ENCODE measurements at regions not wholly inside any gene's neighbourhood (a gene's known extent, or its start where the extent isn't known, plus 50 kb on each side); places are given as distances from the start of the nearest gene placed in this dataset.

DNA sequence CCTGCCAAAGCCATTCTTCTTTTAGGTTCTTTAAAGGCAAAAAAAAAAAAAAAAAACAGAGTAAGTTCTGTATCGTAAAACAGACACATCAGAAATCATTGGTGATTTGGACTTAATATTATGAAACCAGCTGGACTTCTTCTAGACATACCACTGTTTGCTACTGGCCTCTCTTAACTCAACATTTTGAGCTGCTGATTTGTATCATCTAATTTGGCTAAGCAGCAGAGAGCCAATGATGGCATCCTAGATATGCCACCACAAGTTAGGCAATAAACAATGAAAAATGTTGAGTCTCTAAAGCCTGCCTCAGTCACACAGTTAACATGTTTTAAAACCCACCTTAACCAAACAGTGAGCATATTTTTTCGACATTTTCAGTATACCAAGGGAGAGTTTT lies 1034.3 kb upstream of the NXPH2 start:
- H3K4me3 ChIP-seq (ENCODE audit: control extremely low read depth in 1 of 5, extremely low read depth in 1 of 5, insufficient read depth in 1 of 5, low read depth in 2 of 5, low read length in 4 of 5), result no peak overlapping the region
- no peak overlapping the region for H3K4me2 ChIP-seq (replicated peaks; ENCODE audit: low read depth, low read length, poor library complexity, severe bottlenecking)
- POLR2A ChIA-PET, result no interaction called here

DNA sequence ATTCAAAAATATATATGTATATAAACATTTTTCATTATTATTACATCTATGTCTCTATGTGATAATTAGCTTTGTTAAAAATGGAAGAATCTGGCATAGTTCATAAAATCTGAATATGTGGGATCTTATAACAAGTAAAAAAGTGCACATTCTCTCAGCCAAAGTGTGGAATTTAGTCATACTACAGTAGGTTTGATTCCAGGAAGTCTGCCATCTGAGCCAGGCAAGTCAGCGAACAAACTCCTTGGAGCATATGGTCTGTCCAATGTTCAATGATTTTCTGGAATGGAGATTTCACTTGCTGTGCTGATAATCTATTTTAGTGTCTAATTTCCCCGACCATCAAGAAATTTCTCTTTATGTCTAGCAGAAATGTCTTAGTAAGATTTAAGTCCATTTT lies 1033.2 kb upstream of the NXPH2 start:
- Histone ChIP-seq H3K9me3 (ENCODE audit: control extremely low read depth in 1 of 3, control insufficient read depth in 2 of 3, insufficient read depth in 1 of 3, low read length in 2 of 3) (no peaks in the 10 kb centered on the region), H3K4me3 (ENCODE audit: control extremely low read depth in 1 of 5, extremely low read depth in 1 of 5, insufficient read depth in 1 of 5, low read depth in 2 of 5, low read length in 4 of 5) (no peak overlapping the region), H3K27ac (ENCODE audit: low read length in 2 of 2) (no peak overlapping the region), H2AFZ (ENCODE audit: insufficient read depth, low read depth, low read length, poor library complexity, severe bottlenecking) (no peak overlapping the region), H4K20me1 (ENCODE audit: control insufficient read depth, insufficient read depth, low read length, poor library complexity, severe bottlenecking) (no peaks in the 10 kb centered on the region), H3K4me1 (ENCODE audit: control insufficient read depth in 2 of 2, insufficient read depth in 2 of 2, low read length in 2 of 2) (no peaks in the 10 kb centered on the region), H3K4me2 (replicated peaks; ENCODE audit: low read depth, low read length, poor library complexity, severe bottlenecking) (no peak overlapping the region), H3K9ac (ENCODE audit: low read length) (no peak overlapping the region), H3K36me3 (replicated peaks in 1 of 2; ENCODE audit: control extremely low read depth in 1 of 2, control insufficient read depth in 1 of 2, extremely low read depth in 1 of 2, insufficient read depth in 2 of 2, low read length in 1 of 2) (no peaks in the 10 kb centered on the region), H3K79me2 (ENCODE audit: control insufficient read depth, insufficient read depth, low read length) (no peaks in the 10 kb centered on the region), H3K27me3 (replicated peaks in 1 of 4; ENCODE audit: control extremely low read depth in 1 of 4, control insufficient read depth in 3 of 4, insufficient read depth in 4 of 4, low read length in 3 of 4) (no peaks in the 10 kb centered on the region)
- DNase-seq (no peak), ATAC-seq (ENCODE audit: low read depth) (no peak)
- ChIA-PET POLR2A (no interaction called here), CTCF (interaction anchor here (0.7 kb wide), 1 partner anchor 226 kb away, joined by 4 read pairs; no protein-coding TSS in a partner anchor)
- no peak for TF ChIP-seq EZH2 (IDR thresholded peaks at IDR 0.05; ENCODE audit: borderline replicate concordance, insufficient read depth, low read depth, low read length, poor library complexity, severe bottlenecking)
- TF ChIP-seq, protein P1, sequence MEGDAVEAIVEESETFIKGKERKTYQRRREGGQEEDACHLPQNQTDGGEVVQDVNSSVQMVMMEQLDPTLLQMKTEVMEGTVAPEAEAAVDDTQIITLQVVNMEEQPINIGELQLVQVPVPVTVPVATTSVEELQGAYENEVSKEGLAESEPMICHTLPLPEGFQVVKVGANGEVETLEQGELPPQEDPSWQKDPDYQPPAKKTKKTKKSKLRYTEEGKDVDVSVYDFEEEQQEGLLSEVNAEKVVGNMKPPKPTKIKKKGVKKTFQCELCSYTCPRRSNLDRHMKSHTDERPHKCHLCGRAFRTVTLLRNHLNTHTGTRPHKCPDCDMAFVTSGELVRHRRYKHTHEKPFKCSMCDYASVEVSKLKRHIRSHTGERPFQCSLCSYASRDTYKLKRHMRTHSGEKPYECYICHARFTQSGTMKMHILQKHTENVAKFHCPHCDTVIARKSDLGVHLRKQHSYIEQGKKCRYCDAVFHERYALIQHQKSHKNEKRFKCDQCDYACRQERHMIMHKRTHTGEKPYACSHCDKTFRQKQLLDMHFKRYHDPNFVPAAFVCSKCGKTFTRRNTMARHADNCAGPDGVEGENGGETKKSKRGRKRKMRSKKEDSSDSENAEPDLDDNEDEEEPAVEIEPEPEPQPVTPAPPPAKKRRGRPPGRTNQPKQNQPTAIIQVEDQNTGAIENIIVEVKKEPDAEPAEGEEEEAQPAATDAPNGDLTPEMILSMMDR (IDR thresholded peaks at IDR 0.05), result no peak
- WGBS (ENCODE audit: insufficient coverage), result 100% methylated on average over 1 of the region's 2 CpGs
- Mint-ChIP-seq H3K27ac (no peak overlapping the region), H3K27me3 (no peaks in the 10 kb centered on the region), H3K4me1 (no peaks in the 10 kb centered on the region), H3K4me3 (no peak overlapping the region), H3K9me3 (ENCODE audit: insufficient read depth) (peaks cover 2% of the 10 kb centered on the region)
- intact Hi-C loops (cut with micrococcal nuclease), result no loop called here

More for the DNA sequence above, 1034.3 kb upstream of the NXPH2 start:
- no peak overlapping the region for H2AFZ ChIP-seq (ENCODE audit: insufficient read depth, low read depth, low read length, poor library complexity, severe bottlenecking)
- H3K9me3 ChIP-seq (ENCODE audit: control extremely low read depth in 1 of 3, control insufficient read depth in 2 of 3, insufficient read depth in 1 of 3, low read length in 2 of 3), result peaks cover 0 to 1% (median 0%) of the 10 kb centered on the region in 3 donors
- no peak overlapping the region for H3K9ac ChIP-seq (ENCODE audit: low read length)
- ATAC-seq (ENCODE audit: low read depth), result no peak
- H4K20me1 ChIP-seq (ENCODE audit: control insufficient read depth, insufficient read depth, low read length, poor library complexity, severe bottlenecking), result no peaks in the 10 kb centered on the region
- H3K27ac Mint-ChIP-seq, result no peak overlapping the region
- H3K9me3 Mint-ChIP-seq (ENCODE audit: insufficient read depth), result no peaks in the 10 kb centered on the region
- H3K4me1 Mint-ChIP-seq, result no peaks in the 10 kb centered on the region
- no peaks in the 10 kb centered on the region for H3K79me2 ChIP-seq (ENCODE audit: control insufficient read depth, insufficient read depth, low read length)
- H3K4me1 ChIP-seq (ENCODE audit: control insufficient read depth in 2 of 2, insufficient read depth in 2 of 2, low read length in 2 of 2), result no peaks in the 10 kb centered on the region
- no peak overlapping the region for H3K4me3 Mint-ChIP-seq
- H3K27me3 Mint-ChIP-seq, result no peaks in the 10 kb centered on the region
- TF ChIP-seq, protein P1 (IDR thresholded peaks at IDR 0.05), result no peak
- TF ChIP-seq EZH2 (IDR thresholded peaks at IDR 0.05; ENCODE audit: borderline replicate concordance, insufficient read depth, low read depth, low read length, poor library complexity, severe bottlenecking), result no peak
- no peak for DNase-seq
- no peaks in the 10 kb centered on the region for H3K27me3 ChIP-seq (replicated peaks in 1 of 4; ENCODE audit: control extremely low read depth in 1 of 4, control insufficient read depth in 3 of 4, insufficient read depth in 4 of 4, low read length in 3 of 4)
- no peaks in the 10 kb centered on the region for H3K36me3 ChIP-seq (replicated peaks in 1 of 2; ENCODE audit: control extremely low read depth in 1 of 2, control insufficient read depth in 1 of 2, extremely low read depth in 1 of 2, insufficient read depth in 2 of 2, low read length in 1 of 2)
- CTCF ChIA-PET, result no interaction called here
- no peak overlapping the region for H3K27ac ChIP-seq (ENCODE audit: low read length in 2 of 2)
- WGBS (ENCODE audit: insufficient coverage), result 83% methylated on average over 1 of the region's 2 CpGs
- intact Hi-C loops (cut with micrococcal nuclease), result no loop called here

All from B cell (primary cell).